ENCODE measurements at regions not wholly inside any gene's neighbourhood (a gene's known extent, or its start where the extent isn't known, plus 50 kb on each side); places are given as distances from the start of the nearest gene placed in this dataset.

GRCh38 chr4:15374656-15375055 lies 53.2 kb upstream of the C1QTNF7 start:
- DNase-seq (ENCODE audit: low spot score) = no peak

GRCh38 chr4:15375667-15376066 lies 52.2 kb upstream of the C1QTNF7 start:
- DNase-seq (ENCODE audit: low spot score) = no peak

DNA sequence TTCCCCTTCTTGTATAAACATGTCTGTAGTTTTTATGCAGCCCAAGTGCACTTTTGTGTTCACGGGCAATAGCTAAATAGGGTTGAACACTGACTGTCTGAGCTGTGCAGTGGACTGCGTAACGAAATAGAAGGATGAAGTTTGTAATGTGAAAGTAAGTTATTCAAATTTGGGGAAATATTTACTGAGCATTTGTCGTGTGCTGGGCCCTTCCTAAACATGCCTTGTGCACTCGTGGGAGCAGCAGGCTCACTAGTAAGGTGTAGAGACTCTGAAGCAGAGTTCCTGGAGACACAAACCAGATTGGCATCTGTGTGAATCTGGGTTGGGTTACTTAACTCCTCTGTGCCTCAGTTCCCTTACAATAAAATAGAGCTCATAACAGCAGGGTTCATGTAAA lies 51.7 kb upstream of the C1QTNF7 start:
- no peak for DNase-seq (ENCODE audit: low spot score)

- no peak for DNase-seq (ENCODE audit: low spot score)
Measured at GRCh38 chr4:15376594-15376993, 51.2 kb upstream of the C1QTNF7 start.

Measured in germinal center (tissue), 1 donor.